ENCODE measurements at regions not wholly inside any gene's neighbourhood (a gene's known extent, or its start where the extent isn't known, plus 50 kb on each side); places are given as distances from the start of the nearest gene placed in this dataset.
"Not testable (repeated sequence)": the region's sequence is repeated elsewhere in the genome, so short reads cannot be mapped to it uniquely, and the experiment has no call there.

DNA sequence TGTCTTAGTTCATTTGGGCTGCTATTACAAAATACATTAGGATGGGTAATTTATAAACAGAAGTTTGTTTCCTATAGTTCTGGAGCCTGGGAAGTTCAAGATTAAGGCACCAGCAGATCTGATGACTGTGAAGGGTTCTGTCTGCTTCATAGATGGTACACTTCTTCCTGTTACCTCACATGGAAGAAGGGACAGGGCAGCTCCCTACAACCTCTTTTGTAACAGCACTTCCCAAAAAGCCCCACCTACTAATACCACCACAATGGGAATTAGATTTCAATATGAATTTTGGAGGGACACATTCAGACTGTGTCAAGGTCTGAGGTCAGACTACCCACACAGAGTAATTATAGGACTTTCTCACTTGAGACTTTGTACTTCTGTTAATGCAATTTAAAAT lies 260.3 kb downstream of the ARHGAP12 start:
- H3K27me3 ChIP-seq (ENCODE audit: control insufficient read depth in 1 of 2, insufficient read depth in 2 of 2, low read length in 2 of 2): no peaks in the 10 kb centered on the region
- no peaks in the 10 kb centered on the region for H3K9me3 ChIP-seq (ENCODE audit: control insufficient read depth in 1 of 2, low read length in 2 of 2)
- H3K4me3 ChIP-seq (ENCODE audit: low read depth in 1 of 2, low read length in 2 of 2): no peak overlapping the region
- H3K27ac ChIP-seq (ENCODE audit: low read depth, low read length): no peak overlapping the region
- no peaks in the 10 kb centered on the region for H3K36me3 ChIP-seq (ENCODE audit: control insufficient read depth in 1 of 2, insufficient read depth in 2 of 2, low read length in 2 of 2)
- H3K9ac ChIP-seq (ENCODE audit: low read depth in 1 of 2, low read length in 2 of 2): no peak overlapping the region
- H3K4me1 ChIP-seq (ENCODE audit: control insufficient read depth in 1 of 2, insufficient read depth in 2 of 2, low read length in 2 of 2): peaks cover 0 to 8% of the 10 kb centered on the region in 2 donors

DNA sequence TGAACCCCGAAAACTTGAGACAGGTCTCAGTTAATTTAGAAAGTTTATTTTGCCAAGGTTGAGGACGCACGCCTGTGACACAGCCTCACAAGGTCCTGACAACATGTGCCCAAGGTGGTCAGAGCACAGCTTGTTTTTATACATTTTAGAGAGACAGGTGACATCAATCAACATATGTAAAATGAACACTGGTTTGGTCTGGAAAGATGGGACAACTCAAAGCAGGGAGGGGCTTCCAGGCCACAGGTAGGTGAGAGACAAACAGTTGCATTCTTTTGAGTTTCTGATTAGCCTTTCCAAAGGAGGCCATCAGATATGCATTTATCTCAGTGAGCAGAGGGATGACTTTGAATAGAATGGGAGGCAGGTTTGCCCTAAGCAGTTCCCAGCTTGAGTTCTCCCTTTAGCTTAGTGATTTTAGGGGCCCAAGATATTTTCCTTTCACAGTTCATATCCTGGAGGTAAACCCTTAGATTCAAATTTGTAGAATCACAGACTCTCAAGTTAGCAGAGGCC lies 262.8 kb downstream of the ARHGAP12 start:
- not testable (repeated sequence) for H3K9ac ChIP-seq (ENCODE audit: low read depth in 1 of 2, low read length in 2 of 2); H3K27ac ChIP-seq (ENCODE audit: low read depth, low read length); H3K4me1 ChIP-seq (ENCODE audit: control insufficient read depth in 1 of 2, insufficient read depth in 2 of 2, low read length in 2 of 2); H3K36me3 ChIP-seq (ENCODE audit: control insufficient read depth in 1 of 2, insufficient read depth in 2 of 2, low read length in 2 of 2); H3K4me3 ChIP-seq (ENCODE audit: low read depth in 1 of 2, low read length in 2 of 2); H3K9me3 ChIP-seq (ENCODE audit: control insufficient read depth in 1 of 2, low read length in 2 of 2); H3K27me3 ChIP-seq (ENCODE audit: control insufficient read depth in 1 of 2, insufficient read depth in 2 of 2, low read length in 2 of 2)

DNA sequence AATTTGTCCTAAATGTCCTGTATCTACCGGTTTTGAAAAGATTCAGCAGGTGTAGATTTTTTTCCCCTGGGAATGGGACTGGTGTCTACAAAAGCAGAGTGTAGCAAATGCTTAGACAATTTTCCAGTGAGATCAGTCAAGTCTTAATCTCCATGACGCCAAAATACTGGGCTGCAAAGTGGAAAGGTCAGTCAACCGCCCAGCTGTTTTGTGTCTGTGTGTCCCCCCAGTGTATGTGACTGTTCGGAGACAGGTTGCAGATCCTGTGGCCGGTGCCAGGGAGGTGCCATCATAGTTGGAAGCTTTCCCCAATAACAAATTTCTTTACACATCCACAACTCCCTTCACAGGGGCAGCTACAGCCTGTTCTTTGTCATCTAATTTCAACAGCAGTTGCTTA lies 263.8 kb downstream of the ARHGAP12 start:
- H3K27ac ChIP-seq (ENCODE audit: low read depth, low read length): no peak overlapping the region
- H3K9me3 ChIP-seq (ENCODE audit: control insufficient read depth in 1 of 2, low read length in 2 of 2): no peaks in the 10 kb centered on the region
- no peak overlapping the region for H3K9ac ChIP-seq (ENCODE audit: low read depth in 1 of 2, low read length in 2 of 2)
- no peak overlapping the region for H3K4me3 ChIP-seq (ENCODE audit: low read depth in 1 of 2, low read length in 2 of 2)
- H3K4me1 ChIP-seq (ENCODE audit: control insufficient read depth in 1 of 2, insufficient read depth in 2 of 2, low read length in 2 of 2): peaks cover 0 to 8% of the 10 kb centered on the region in 2 donors
- H3K27me3 ChIP-seq (ENCODE audit: control insufficient read depth in 1 of 2, insufficient read depth in 2 of 2, low read length in 2 of 2): no peaks in the 10 kb centered on the region
- no peaks in the 10 kb centered on the region for H3K36me3 ChIP-seq (ENCODE audit: control insufficient read depth in 1 of 2, insufficient read depth in 2 of 2, low read length in 2 of 2)

DNA sequence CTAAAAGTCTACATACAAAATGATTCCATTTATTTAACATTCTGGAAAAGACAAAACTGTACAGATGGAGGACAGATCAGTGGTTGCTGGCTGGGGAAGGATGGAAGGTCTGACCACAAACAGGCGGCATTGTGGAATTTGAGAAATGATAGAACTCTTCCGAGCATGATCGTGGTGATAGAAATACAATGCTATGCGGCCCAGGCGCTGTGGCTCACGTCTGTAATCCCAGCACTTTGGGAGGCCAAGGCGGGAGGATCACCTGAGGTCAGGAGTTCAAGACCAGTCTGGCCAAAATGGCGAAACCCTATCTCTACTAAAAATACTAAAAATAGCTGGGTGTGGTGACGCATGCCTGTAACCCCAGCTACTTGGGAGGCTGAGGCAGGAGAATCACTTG lies 264.6 kb downstream of the ARHGAP12 start:
- H3K27me3 ChIP-seq (ENCODE audit: control insufficient read depth in 1 of 2, insufficient read depth in 2 of 2, low read length in 2 of 2); H3K4me1 ChIP-seq (ENCODE audit: control insufficient read depth in 1 of 2, insufficient read depth in 2 of 2, low read length in 2 of 2); H3K27ac ChIP-seq (ENCODE audit: low read depth, low read length); H3K4me3 ChIP-seq (ENCODE audit: low read depth in 1 of 2, low read length in 2 of 2); H3K9me3 ChIP-seq (ENCODE audit: control insufficient read depth in 1 of 2, low read length in 2 of 2); H3K36me3 ChIP-seq (ENCODE audit: control insufficient read depth in 1 of 2, insufficient read depth in 2 of 2, low read length in 2 of 2); H3K9ac ChIP-seq (ENCODE audit: low read depth in 1 of 2, low read length in 2 of 2): not testable (repeated sequence)

DNA sequence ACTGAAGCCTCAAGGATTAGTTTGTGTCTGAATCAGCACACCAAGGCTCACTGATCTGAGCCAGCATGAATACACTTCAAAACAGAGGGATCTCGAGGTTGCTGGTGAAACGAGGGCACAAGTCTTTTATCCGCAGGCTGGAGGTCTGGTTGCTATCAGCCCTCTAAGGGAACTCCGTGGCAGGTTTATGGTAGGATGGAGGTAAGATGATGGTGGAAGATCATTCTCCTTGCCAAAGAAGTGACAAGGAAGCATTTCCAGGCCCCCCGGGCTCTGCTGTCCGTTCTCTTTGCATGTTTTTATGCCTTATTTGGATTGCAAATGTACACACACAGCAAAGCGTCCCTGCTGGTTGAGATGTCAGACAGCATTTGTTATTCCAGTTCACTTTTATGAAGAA lies 268.3 kb downstream of the ARHGAP12 start:
- H3K9ac ChIP-seq (ENCODE audit: low read depth in 1 of 2, low read length in 2 of 2): no peak overlapping the region
- no peak overlapping the region for H3K4me3 ChIP-seq (ENCODE audit: low read depth in 1 of 2, low read length in 2 of 2)
- no peak overlapping the region for H3K27ac ChIP-seq (ENCODE audit: low read depth, low read length)
- H3K36me3 ChIP-seq (ENCODE audit: control insufficient read depth in 1 of 2, insufficient read depth in 2 of 2, low read length in 2 of 2): no peaks in the 10 kb centered on the region
- H3K27me3 ChIP-seq (ENCODE audit: control insufficient read depth in 1 of 2, insufficient read depth in 2 of 2, low read length in 2 of 2): no peaks in the 10 kb centered on the region
- no peaks in the 10 kb centered on the region for H3K9me3 ChIP-seq (ENCODE audit: control insufficient read depth in 1 of 2, low read length in 2 of 2)
- no peaks in the 10 kb centered on the region for H3K4me1 ChIP-seq (ENCODE audit: control insufficient read depth in 1 of 2, insufficient read depth in 2 of 2, low read length in 2 of 2)

DNA sequence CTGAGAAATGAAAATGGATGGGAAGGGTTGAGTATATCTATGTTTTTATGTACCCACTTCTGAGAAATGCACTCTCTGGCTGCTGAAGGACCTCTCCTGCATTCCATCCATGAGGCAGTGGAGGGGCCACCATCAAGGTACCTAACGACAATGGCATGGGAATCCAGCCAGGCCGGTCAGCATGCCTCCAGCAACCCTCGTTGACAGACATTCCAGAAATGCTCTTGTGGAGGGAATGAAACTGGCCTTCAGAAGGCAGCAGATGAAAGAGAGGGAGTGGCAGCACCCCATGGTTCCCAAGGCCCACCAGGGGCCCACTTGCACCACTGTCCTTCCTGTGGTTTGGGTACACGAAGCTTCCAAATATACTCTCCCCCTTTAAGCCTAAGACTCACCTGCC lies 269.0 kb downstream of the ARHGAP12 start:
- Histone ChIP-seq H3K27ac (ENCODE audit: low read depth, low read length) (no peak overlapping the region), H3K9ac (ENCODE audit: low read depth in 1 of 2, low read length in 2 of 2) (no peak overlapping the region), H3K9me3 (ENCODE audit: control insufficient read depth in 1 of 2, low read length in 2 of 2) (no peaks in the 10 kb centered on the region), H3K27me3 (ENCODE audit: control insufficient read depth in 1 of 2, insufficient read depth in 2 of 2, low read length in 2 of 2) (no peaks in the 10 kb centered on the region), H3K4me3 (ENCODE audit: low read depth in 1 of 2, low read length in 2 of 2) (no peak overlapping the region), H3K4me1 (ENCODE audit: control insufficient read depth in 1 of 2, insufficient read depth in 2 of 2, low read length in 2 of 2) (no peaks in the 10 kb centered on the region), H3K36me3 (ENCODE audit: control insufficient read depth in 1 of 2, insufficient read depth in 2 of 2, low read length in 2 of 2) (no peaks in the 10 kb centered on the region)

DNA sequence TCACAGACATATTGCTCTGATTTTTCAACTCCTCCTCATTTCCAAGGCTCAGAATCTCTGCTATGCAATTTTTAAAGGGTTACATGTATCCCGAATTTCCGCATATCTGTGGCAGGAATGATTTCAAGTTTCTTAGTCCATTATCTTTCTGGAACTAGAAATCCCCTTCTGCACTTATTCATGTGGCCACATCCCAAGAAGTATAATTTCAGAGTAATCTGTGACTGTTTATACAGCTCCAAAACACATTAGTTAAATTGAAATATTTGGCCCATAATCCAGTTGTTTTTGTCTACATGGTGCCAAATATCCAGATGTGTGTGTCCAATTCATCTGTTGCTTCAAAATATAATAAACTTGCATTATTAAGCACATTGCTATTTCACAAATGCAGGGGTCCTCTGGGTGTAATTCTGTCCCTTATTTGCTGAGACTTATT lies 271.2 kb downstream of the ARHGAP12 start:
- Histone ChIP-seq H3K36me3 (ENCODE audit: control insufficient read depth in 1 of 2, insufficient read depth in 2 of 2, low read length in 2 of 2) (no peaks in the 10 kb centered on the region), H3K27me3 (ENCODE audit: control insufficient read depth in 1 of 2, insufficient read depth in 2 of 2, low read length in 2 of 2) (no peaks in the 10 kb centered on the region), H3K4me1 (ENCODE audit: control insufficient read depth in 1 of 2, insufficient read depth in 2 of 2, low read length in 2 of 2) (no peaks in the 10 kb centered on the region), H3K27ac (ENCODE audit: low read depth, low read length) (no peak overlapping the region), H3K9me3 (ENCODE audit: control insufficient read depth in 1 of 2, low read length in 2 of 2) (no peaks in the 10 kb centered on the region), H3K4me3 (ENCODE audit: low read depth in 1 of 2, low read length in 2 of 2) (no peak overlapping the region), H3K9ac (ENCODE audit: low read depth in 1 of 2, low read length in 2 of 2) (no peak overlapping the region)

DNA sequence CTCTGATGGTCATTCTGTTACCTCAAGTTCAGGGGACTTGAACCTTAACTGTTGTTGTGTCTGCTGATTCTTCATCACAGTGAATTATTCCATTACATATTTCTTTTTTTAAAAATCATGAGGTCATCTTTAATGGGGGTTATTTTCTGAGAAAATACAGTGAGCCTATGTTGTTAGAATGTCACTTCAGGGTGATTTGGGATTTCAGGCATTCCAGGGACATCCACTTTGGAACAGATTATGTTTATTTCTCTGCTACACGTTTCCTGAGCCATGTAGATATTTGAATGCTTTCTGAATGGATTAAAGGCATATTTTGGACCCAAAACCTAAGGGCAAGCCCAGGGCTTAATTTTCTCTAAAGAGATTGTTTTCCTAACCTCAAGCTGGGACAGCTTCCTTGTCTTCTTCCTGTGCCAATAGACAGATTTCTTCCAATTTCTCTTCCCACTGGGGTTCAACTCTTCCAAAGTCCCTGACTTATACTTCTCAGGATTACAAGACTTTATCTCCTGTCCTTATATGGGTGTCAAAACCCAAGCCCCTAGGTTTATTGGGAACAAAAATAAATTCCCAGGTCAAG lies 271.7 kb downstream of the ARHGAP12 start:
- no peaks in the 10 kb centered on the region for H3K36me3 ChIP-seq (ENCODE audit: control insufficient read depth in 1 of 2, insufficient read depth in 2 of 2, low read length in 2 of 2)
- no peaks in the 10 kb centered on the region for H3K9me3 ChIP-seq (ENCODE audit: control insufficient read depth in 1 of 2, low read length in 2 of 2)
- no peak overlapping the region for H3K4me3 ChIP-seq (ENCODE audit: low read depth in 1 of 2, low read length in 2 of 2)
- no peaks in the 10 kb centered on the region for H3K27me3 ChIP-seq (ENCODE audit: control insufficient read depth in 1 of 2, insufficient read depth in 2 of 2, low read length in 2 of 2)
- no peak overlapping the region for H3K27ac ChIP-seq (ENCODE audit: low read depth, low read length)
- H3K9ac ChIP-seq (ENCODE audit: low read depth in 1 of 2, low read length in 2 of 2): no peak overlapping the region
- no peaks in the 10 kb centered on the region for H3K4me1 ChIP-seq (ENCODE audit: control insufficient read depth in 1 of 2, insufficient read depth in 2 of 2, low read length in 2 of 2)

DNA sequence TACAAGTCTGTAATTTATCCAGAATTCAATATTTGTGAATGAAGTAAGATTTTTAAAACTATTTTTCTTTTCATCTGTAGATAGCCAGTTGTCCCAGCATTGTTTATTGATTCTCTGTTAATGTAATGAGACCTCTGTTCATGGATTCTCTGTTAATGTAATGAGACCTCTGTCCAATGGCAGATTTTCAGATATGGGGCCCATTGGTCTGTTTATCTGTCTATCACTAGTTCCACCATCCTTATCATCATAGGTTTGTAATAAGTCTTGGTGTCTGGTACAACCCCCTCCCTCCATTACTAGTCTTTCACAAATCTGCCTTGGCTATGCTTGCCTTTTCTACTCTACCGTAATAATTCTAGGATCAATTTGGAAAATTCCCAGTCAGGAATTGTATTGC lies 276.6 kb downstream of the ARHGAP12 start:
- Histone ChIP-seq H3K9me3 (ENCODE audit: control insufficient read depth in 1 of 2, low read length in 2 of 2) (no peaks in the 10 kb centered on the region), H3K9ac (ENCODE audit: low read depth in 1 of 2, low read length in 2 of 2) (no peak overlapping the region), H3K4me1 (ENCODE audit: control insufficient read depth in 1 of 2, insufficient read depth in 2 of 2, low read length in 2 of 2) (no peaks in the 10 kb centered on the region), H3K27me3 (ENCODE audit: control insufficient read depth in 1 of 2, insufficient read depth in 2 of 2, low read length in 2 of 2) (no peaks in the 10 kb centered on the region), H3K27ac (ENCODE audit: low read depth, low read length) (no peak overlapping the region), H3K36me3 (ENCODE audit: control insufficient read depth in 1 of 2, insufficient read depth in 2 of 2, low read length in 2 of 2) (no peaks in the 10 kb centered on the region), H3K4me3 (ENCODE audit: low read depth in 1 of 2, low read length in 2 of 2) (no peak overlapping the region)

DNA sequence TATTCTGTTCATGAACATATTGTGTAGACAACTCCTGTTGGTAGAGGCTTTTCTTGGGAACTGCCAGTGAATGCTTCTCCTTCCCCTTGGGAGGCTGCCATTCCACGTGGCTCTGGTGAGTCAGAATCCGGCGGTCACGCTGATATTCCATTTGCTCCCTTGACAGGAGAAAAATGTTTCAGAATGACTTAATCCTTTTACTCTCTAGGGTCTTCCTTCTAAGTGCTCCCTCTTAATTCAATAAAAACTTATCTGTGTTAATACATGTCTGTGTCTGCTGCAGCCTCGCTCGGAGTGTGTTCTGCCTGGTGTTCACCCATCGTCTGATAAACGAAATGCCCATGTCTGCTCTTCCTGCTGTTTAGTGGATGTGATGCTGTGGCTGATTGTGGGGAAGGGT lies 278.6 kb downstream of the ARHGAP12 start:
- H3K36me3 ChIP-seq (ENCODE audit: control insufficient read depth in 1 of 2, insufficient read depth in 2 of 2, low read length in 2 of 2): no peaks in the 10 kb centered on the region
- no peak overlapping the region for H3K4me3 ChIP-seq (ENCODE audit: low read depth in 1 of 2, low read length in 2 of 2)
- no peak overlapping the region for H3K27ac ChIP-seq (ENCODE audit: low read depth, low read length)
- H3K27me3 ChIP-seq (ENCODE audit: control insufficient read depth in 1 of 2, insufficient read depth in 2 of 2, low read length in 2 of 2): no peaks in the 10 kb centered on the region
- no peaks in the 10 kb centered on the region for H3K9me3 ChIP-seq (ENCODE audit: control insufficient read depth in 1 of 2, low read length in 2 of 2)
- no peak overlapping the region for H3K9ac ChIP-seq (ENCODE audit: low read depth in 1 of 2, low read length in 2 of 2)
- no peaks in the 10 kb centered on the region for H3K4me1 ChIP-seq (ENCODE audit: control insufficient read depth in 1 of 2, insufficient read depth in 2 of 2, low read length in 2 of 2)

DNA sequence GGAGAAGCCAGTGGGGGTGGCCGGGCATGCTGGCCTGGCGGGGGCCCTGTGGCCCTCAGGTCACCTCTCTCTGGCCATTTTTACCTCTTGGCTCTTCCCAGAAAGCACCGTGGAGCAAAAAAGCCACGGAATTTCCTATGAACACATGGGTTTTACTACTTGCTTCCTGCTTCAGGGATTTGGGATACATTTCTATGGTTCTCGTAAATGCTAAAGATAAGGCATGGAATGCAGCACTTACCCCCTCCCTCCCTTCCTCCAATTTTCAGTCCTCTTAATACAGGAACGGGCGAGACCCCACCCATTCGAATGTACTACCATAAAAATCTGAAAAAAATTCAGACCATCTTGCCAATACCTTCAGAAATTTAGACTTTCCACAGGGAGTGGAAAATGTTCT lies 279.7 kb downstream of the ARHGAP12 start:
- no peak overlapping the region for H3K27ac ChIP-seq (ENCODE audit: low read depth, low read length)

More for the DNA sequence above, 279.7 kb downstream of the ARHGAP12 start:
- Histone ChIP-seq H3K36me3 (ENCODE audit: control insufficient read depth in 1 of 2, insufficient read depth in 2 of 2, low read length in 2 of 2) (no peaks in the 10 kb centered on the region), H3K27me3 (ENCODE audit: control insufficient read depth in 1 of 2, insufficient read depth in 2 of 2, low read length in 2 of 2) (no peaks in the 10 kb centered on the region), H3K9ac (ENCODE audit: low read depth in 1 of 2, low read length in 2 of 2) (no peak overlapping the region), H3K4me3 (ENCODE audit: low read depth in 1 of 2, low read length in 2 of 2) (no peak overlapping the region), H3K4me1 (ENCODE audit: control insufficient read depth in 1 of 2, insufficient read depth in 2 of 2, low read length in 2 of 2) (no peaks in the 10 kb centered on the region), H3K9me3 (ENCODE audit: control insufficient read depth in 1 of 2, low read length in 2 of 2) (no peaks in the 10 kb centered on the region)

Measured in duodenal mucosa (tissue), 2 donors.